ENCODE measurements at regions not wholly inside any gene's neighbourhood (a gene's known extent, or its start where the extent isn't known, plus 50 kb on each side); places are given as distances from the start of the nearest gene placed in this dataset.

GRCh38 chr6:81859884-81860283 is 107.4 kb upstream of the TENT5A start:
- Mint-ChIP-seq H3K27ac (no peak overlapping the region), H3K4me3 (no peak overlapping the region), H3K27me3 (ENCODE audit: low read depth) (no peaks in the 10 kb centered on the region), H3K4me1 (peaks cover 21% of the 10 kb centered on the region), H3K9me3 (no peaks in the 10 kb centered on the region), H3K36me3 (no peaks in the 10 kb centered on the region)
- TF ChIP-seq CTCF (IDR thresholded peaks at IDR 0.05; ENCODE audit: unreplicated experiment) = no peak
- DNase-seq (ENCODE audit: low spot score in 2 of 2, unreplicated experiment in 2 of 2) = no peak

DNA sequence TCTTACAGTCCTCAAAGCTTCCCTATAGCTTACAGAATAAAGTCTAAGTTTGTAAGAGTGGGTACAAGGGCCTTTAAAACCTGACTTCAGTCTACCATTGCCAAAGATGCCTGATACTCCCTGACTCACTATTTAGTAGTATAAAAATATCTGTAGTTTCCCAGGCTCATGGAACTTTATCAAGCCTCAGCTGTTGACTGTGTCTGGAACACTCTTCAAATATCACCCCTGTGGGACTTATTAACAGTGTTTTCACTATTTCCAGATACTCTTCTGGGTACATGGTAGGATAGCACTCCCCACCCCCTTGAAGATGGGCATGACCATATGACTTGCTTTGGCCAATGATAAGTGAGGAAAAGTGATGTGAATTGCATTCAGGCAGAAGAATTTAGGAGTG is 105.3 kb upstream of the TENT5A start:
- H3K9me3 Mint-ChIP-seq = no peaks in the 10 kb centered on the region
- no peak overlapping the region for H3K27ac Mint-ChIP-seq
- peaks cover 22% of the 10 kb centered on the region for H3K4me1 Mint-ChIP-seq
- no peak overlapping the region for H3K4me3 Mint-ChIP-seq
- no peak for TF ChIP-seq CTCF (IDR thresholded peaks at IDR 0.05; ENCODE audit: unreplicated experiment)
- no peaks in the 10 kb centered on the region for H3K27me3 Mint-ChIP-seq (ENCODE audit: low read depth)
- DNase-seq (ENCODE audit: low spot score in 2 of 2, unreplicated experiment in 2 of 2) = no peak
- H3K36me3 Mint-ChIP-seq = no peaks in the 10 kb centered on the region

DNA sequence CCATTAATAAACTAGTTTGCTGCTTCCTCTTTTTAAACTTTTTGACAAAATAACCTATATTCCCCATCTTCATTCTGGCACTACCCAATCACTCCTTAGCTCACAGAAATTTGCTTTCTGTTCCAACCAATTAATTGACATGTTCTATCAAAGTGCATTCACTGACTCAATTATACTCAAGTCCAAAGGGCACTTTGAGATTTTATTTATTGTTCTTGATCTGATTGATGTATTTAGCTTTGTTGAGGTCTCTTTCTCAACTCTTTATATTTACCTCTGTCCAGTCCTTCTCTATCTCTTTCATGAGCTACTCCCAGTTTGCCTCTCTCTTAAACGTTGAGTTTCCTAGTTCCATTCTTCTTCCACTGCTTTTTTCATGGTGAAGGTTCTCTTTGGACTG is 104.4 kb upstream of the TENT5A start:
- no peaks in the 10 kb centered on the region for H3K36me3 Mint-ChIP-seq
- H3K9me3 Mint-ChIP-seq = no peaks in the 10 kb centered on the region
- H3K4me1 Mint-ChIP-seq = peaks cover 16% of the 10 kb centered on the region
- no peak for DNase-seq (ENCODE audit: low spot score in 2 of 2, unreplicated experiment in 2 of 2)
- TF ChIP-seq CTCF (IDR thresholded peaks at IDR 0.05; ENCODE audit: unreplicated experiment) = no peak
- H3K4me3 Mint-ChIP-seq = no peak overlapping the region
- H3K27me3 Mint-ChIP-seq (ENCODE audit: low read depth) = no peaks in the 10 kb centered on the region
- H3K27ac Mint-ChIP-seq = no peak overlapping the region

GRCh38 chr6:81854474-81854873 is 102.0 kb upstream of the TENT5A start:
- Mint-ChIP-seq H3K27me3 (ENCODE audit: low read depth) (no peaks in the 10 kb centered on the region), H3K27ac (no peak overlapping the region), H3K4me1 (peaks cover 16% of the 10 kb centered on the region), H3K4me3 (no peak overlapping the region), H3K36me3 (no peaks in the 10 kb centered on the region), H3K9me3 (peaks cover 4% of the 10 kb centered on the region)
- no peak for DNase-seq (ENCODE audit: low spot score in 2 of 2, unreplicated experiment in 2 of 2)
- no peak for TF ChIP-seq CTCF (IDR thresholded peaks at IDR 0.05; ENCODE audit: unreplicated experiment)

- H3K4me1 Mint-ChIP-seq = peaks cover 16% of the 10 kb centered on the region
- H3K27me3 Mint-ChIP-seq (ENCODE audit: low read depth) = no peaks in the 10 kb centered on the region
- DNase-seq (ENCODE audit: low spot score in 2 of 2, unreplicated experiment in 2 of 2) = no peak
- H3K27ac Mint-ChIP-seq = peak overlapping the region; percentile 21
- H3K4me3 Mint-ChIP-seq = no peak overlapping the region
- no peak for TF ChIP-seq CTCF (IDR thresholded peaks at IDR 0.05; ENCODE audit: unreplicated experiment)
- H3K9me3 Mint-ChIP-seq = peaks cover 4% of the 10 kb centered on the region
- no peaks in the 10 kb centered on the region for H3K36me3 Mint-ChIP-seq
Observed at GRCh38 chr6:81853975-81854374, 101.5 kb upstream of the TENT5A start.

DNA sequence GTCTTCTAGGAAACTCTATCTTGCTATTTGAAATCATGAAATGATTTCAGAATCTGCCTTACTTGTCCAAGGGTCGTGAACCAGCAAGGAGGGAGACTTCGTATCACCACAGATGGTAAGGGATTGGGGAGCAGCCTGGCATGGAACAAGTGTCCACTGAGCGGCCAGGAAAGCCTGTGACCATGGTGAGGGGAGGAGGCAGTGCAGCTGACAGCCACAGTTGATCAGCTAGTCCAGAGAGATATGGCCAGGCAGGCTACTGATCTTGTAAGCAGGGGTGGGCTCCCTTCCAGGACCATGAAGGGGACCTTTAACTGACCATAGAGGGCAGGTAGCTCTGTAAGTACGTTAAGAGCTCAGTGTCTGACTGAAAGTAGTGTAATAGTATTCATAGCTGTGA is 96.8 kb upstream of the TENT5A start:
- Mint-ChIP-seq H3K9me3 (peaks cover 9% of the 10 kb centered on the region), H3K27me3 (ENCODE audit: low read depth) (no peaks in the 10 kb centered on the region), H3K27ac (no peak overlapping the region), H3K36me3 (no peaks in the 10 kb centered on the region), H3K4me3 (no peak overlapping the region), H3K4me1 (peaks cover 15% of the 10 kb centered on the region)
- no peak for TF ChIP-seq CTCF (IDR thresholded peaks at IDR 0.05; ENCODE audit: unreplicated experiment)
- no peak for DNase-seq (ENCODE audit: low spot score in 2 of 2, unreplicated experiment in 2 of 2)

All from mesothelial cell of epicardium (in vitro differentiated cells).